ENCODE measurements at regions not wholly inside any gene's neighbourhood (a gene's known extent, or its start where the extent isn't known, plus 50 kb on each side); places are given as distances from the start of the nearest gene placed in this dataset.
A peak's percentile ranks its signal among the peaks of the same experiment; 100 is the strongest.
"Not testable (repeated sequence)": the region's sequence is repeated elsewhere in the genome, so short reads cannot be mapped to it uniquely, and the experiment has no call there.

DNA sequence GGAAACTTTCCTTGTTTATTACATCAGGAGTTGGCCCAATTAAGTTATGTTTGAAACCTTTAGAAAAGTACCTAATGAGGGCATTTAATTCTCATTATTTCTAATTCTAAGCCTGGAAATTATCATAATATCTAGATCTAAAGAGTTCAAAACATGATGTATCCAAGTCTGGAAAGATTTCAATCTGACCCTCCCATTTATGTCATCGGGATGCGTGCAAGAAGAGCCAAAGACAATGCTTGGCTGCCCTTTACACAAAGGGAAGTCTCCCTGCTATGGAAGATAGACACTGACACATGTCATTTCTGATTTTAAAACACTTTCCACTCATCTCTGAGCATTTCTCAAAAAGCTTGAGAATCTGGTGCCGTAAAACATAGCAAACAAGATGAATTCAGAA, 222.4 kb downstream of the ANTXR2 start:
- no peak for DNase-seq
- ATAC-seq: no peak
- no peaks in the 10 kb centered on the region for H3K36me3 Mint-ChIP-seq
- H3K4me1 Mint-ChIP-seq: no peaks in the 10 kb centered on the region
- H3K27me3 Mint-ChIP-seq: peaks cover 0 to 4% (median 1%) of the 10 kb centered on the region in 5 donors
- no peak overlapping the region for H3K4me3 Mint-ChIP-seq
- POLR2A ChIA-PET: no interaction called here
- H3K9me3 Mint-ChIP-seq: peaks cover 0 to 5% (median 0%) of the 10 kb centered on the region in 9 donors
- H3K27ac Mint-ChIP-seq: no peak overlapping the region

DNA sequence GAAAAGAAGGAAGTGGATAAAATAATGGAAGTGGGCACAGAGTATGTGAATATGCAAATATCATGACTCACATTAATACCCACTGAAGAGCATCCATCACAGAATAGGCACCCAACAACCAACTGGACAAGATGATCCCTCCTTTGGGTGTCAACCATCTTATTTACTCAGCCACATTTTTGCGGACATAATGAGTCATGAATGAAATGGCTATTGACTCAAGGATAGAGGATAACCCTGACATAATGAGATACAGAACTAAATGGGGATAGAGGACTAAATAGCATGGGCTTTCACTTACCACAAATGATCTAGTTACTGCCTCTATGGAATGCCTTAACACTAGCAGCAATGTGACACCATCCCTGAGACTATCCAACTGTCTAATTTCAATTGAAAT, 224.7 kb downstream of the ANTXR2 start:
- Mint-ChIP-seq H3K4me3 (no peak overlapping the region), H3K9me3 (peaks cover 4 to 25% (median 10%) of the 10 kb centered on the region in 9 donors), H3K27me3 (peaks cover 0 to 4% (median 1%) of the 10 kb centered on the region in 5 donors), H3K36me3 (peaks cover 1 to 16% (median 1%) of the 10 kb centered on the region in 3 donors), H3K4me1 (no peaks in the 10 kb centered on the region), H3K27ac (no peak overlapping the region)
- POLR2A ChIA-PET: no interaction called here
- ATAC-seq (no peak), DNase-seq (no peak)

DNA sequence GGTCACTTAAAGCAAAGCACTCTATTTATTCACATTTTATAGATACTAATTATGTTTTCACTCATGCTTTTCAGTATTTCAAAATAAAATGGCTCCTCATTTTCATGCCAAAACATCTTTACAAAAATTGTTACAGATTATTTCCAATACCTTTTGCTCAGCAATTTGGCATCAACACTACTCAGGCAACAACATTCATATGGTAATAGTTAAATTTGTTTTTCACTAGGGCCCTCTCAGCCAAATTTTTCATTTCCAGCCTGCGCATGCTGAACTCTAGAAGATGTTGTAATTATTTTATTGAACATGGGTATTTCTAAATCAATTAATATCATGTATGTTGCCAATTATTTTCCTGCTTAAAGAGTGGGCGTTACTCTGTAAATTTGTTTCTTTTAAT, 225.6 kb downstream of the ANTXR2 start:
- no peak for ATAC-seq
- POLR2A ChIA-PET: no interaction called here
- no peaks in the 10 kb centered on the region for H3K4me1 Mint-ChIP-seq
- peaks cover 2 to 24% (median 2%) of the 10 kb centered on the region in 3 donors for H3K36me3 Mint-ChIP-seq
- peaks cover 10 to 34% (median 16%) of the 10 kb centered on the region in 9 donors for H3K9me3 Mint-ChIP-seq
- H3K27ac Mint-ChIP-seq: no peak overlapping the region
- H3K27me3 Mint-ChIP-seq: peaks cover 0 to 4% (median 1%) of the 10 kb centered on the region in 5 donors
- H3K4me3 Mint-ChIP-seq: no peak overlapping the region
- DNase-seq: no peak

GRCh38 chr4:79842162-79842561, 230.9 kb downstream of the ANTXR2 start:
- ATAC-seq (no peak), DNase-seq (no peak)
- peaks cover 2 to 42% (median 6%) of the 10 kb centered on the region in 3 donors for H3K36me3 Mint-ChIP-seq
- peaks cover 0 to 5% (median 0%) of the 10 kb centered on the region in 5 donors for H3K27me3 Mint-ChIP-seq
- H3K27ac Mint-ChIP-seq: no peak overlapping the region
- POLR2A ChIA-PET: no interaction called here
- H3K4me3 Mint-ChIP-seq: no peak overlapping the region
- H3K4me1 Mint-ChIP-seq: no peaks in the 10 kb centered on the region
- H3K9me3 Mint-ChIP-seq: peaks cover 11 to 53% (median 30%) of the 10 kb centered on the region in 9 donors

DNA sequence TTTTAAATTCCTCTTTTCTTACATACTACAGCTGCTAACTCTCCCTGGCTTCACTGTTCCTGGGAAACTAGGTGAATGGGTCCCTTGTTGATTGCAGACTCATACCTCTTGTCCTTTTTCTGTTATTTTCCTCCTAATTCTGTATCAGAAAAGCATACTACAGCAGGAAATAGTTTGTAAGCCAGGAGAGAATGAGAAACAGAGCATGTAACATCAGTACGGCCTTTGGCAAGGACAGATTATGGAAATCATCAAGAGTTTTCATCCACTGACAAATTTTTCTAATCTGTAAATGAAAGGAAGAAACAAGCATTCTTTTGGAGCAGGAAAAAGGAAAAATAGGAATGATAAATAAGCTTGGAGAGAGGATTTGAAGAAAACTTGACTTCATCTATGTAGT, 239.2 kb downstream of the ANTXR2 start:
- Mint-ChIP-seq H3K9me3 (peaks cover 0 to 21% (median 8%) of the 10 kb centered on the region in 9 donors), H3K27ac (no peak overlapping the region), H3K36me3 (peaks cover 0 to 22% (median 0%) of the 10 kb centered on the region in 3 donors), H3K27me3 (peaks cover 0 to 4% (median 0%) of the 10 kb centered on the region in 5 donors), H3K4me3 (no peak overlapping the region), H3K4me1 (no peaks in the 10 kb centered on the region)
- POLR2A ChIA-PET: no interaction called here
- DNase-seq: no peak
- no peak for ATAC-seq

- peaks cover 0 to 11% (median 1%) of the 10 kb centered on the region in 9 donors for H3K9me3 Mint-ChIP-seq
- no peak for DNase-seq
- no peak overlapping the region for H3K4me3 Mint-ChIP-seq
- peaks cover 0 to 12% (median 0%) of the 10 kb centered on the region in 3 donors for H3K36me3 Mint-ChIP-seq
- no peak overlapping the region for H3K27ac Mint-ChIP-seq
- peaks cover 0 to 4% (median 0%) of the 10 kb centered on the region in 5 donors for H3K27me3 Mint-ChIP-seq
- H3K4me1 Mint-ChIP-seq: no peaks in the 10 kb centered on the region
- POLR2A ChIA-PET: no interaction called here
- ATAC-seq: no peak
Measured at GRCh38 chr4:79831701-79832514, 241.1 kb downstream of the ANTXR2 start.

DNA sequence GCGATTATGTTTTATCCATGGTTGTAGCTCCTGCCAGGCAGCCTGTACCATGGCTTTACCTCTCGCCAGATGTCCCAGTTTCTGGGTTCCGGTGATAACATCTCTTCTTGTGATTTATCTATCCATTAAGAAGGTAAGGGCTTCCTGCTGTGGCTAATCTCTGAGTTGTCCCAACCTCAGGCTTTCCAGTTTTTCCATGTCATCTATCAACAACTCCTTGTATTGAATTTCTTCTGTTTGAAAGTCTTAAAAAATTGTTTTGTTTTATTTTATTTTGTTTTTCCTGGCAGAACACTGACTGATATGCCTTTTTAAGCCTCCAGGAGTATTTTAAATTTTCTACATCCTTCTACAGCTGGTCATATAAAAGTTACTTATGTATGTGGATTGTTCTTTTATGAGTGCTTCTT, 241.9 kb downstream of the ANTXR2 start:
- peaks cover 0 to 4% (median 0%) of the 10 kb centered on the region in 3 donors for H3K36me3 Mint-ChIP-seq
- no peaks in the 10 kb centered on the region for H3K4me1 Mint-ChIP-seq
- POLR2A ChIA-PET: no interaction called here
- H3K4me3 Mint-ChIP-seq: no peak overlapping the region
- no peak for ATAC-seq
- no peak for DNase-seq
- H3K27me3 Mint-ChIP-seq: peaks cover 0 to 4% (median 0%) of the 10 kb centered on the region in 5 donors
- H3K9me3 Mint-ChIP-seq: peaks cover 0 to 5% (median 0%) of the 10 kb centered on the region in 9 donors
- no peak overlapping the region for H3K27ac Mint-ChIP-seq

GRCh38 chr4:79827283-79827682, 245.7 kb downstream of the ANTXR2 start:
- ATAC-seq (no peak), DNase-seq (no peak)
- Mint-ChIP-seq H3K27me3 (peaks cover 0 to 4% (median 0%) of the 10 kb centered on the region in 5 donors), H3K4me1 (no peaks in the 10 kb centered on the region), H3K36me3 (peaks cover 0 to 4% (median 0%) of the 10 kb centered on the region in 3 donors), H3K4me3 (no peak overlapping the region), H3K27ac (no peak overlapping the region), H3K9me3 (peaks cover 0 to 4% (median 0%) of the 10 kb centered on the region in 9 donors)
- POLR2A ChIA-PET: no interaction called here

DNA sequence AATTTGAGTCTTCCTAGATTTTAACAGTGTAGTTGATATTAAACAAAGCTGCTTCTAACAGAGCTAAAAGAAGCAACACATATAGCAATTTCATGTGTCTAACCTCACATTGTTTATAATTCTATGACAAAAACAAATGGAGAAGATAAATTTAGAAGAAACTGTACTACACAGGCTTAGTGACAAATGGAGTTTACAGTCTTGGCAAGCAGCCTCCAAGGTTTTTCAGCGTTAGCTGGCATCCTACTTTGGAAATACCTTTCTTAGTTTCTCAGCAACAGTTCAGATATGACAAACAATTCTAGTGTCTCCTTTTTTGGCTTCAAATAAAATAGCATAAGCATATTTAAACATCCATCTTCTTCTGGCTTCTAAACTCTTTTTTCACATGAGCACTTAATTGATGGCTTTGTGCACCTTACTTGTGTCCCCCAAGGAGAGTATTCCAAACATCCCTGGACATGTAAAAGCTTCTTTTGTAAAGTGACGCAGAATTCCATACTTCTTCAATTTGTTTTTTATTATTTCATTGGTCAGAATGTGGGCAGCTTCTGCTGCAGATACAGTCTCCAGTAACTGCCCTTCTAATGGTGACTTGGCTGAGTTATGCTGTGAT, 249.8 kb downstream of the ANTXR2 start:
- ATAC-seq: no peak
- Mint-ChIP-seq H3K27ac (no peak overlapping the region), H3K4me1 (no peaks in the 10 kb centered on the region), H3K4me3 (no peak overlapping the region), H3K9me3 (peaks cover 0 to 4% (median 0%) of the 10 kb centered on the region in 9 donors), H3K36me3 (peaks cover 0 to 4% (median 0%) of the 10 kb centered on the region in 3 donors), H3K27me3 (no peaks in the 10 kb centered on the region)
- DNase-seq: no peak
- POLR2A ChIA-PET: no interaction called here

DNA sequence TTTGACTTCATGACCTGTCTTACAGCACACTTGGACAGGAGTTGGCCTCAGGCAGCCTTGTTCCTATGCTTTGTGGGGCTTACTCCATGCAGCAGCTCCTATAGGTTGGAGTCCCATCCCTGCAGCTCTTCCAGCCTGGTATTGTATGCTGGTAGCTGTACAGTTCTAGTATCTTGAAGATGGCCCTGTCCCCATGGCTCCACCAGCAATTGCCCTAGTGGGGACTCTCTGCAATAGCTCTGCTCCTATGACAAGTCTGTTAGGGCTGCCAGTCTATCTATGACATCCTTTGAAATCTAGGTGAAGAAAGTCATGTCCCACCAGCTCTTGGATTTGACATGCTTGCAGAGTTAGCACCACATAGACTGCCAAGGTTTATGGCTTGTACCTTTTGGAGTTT, 252.6 kb downstream of the ANTXR2 start:
- ATAC-seq: peak in 1 of 2 donors; percentile 61
- DNase-seq: no peak
- H3K4me3 Mint-ChIP-seq: no peak overlapping the region
- H3K27me3 Mint-ChIP-seq: no peaks in the 10 kb centered on the region
- peaks cover 0 to 8% (median 0%) of the 10 kb centered on the region in 3 donors for H3K36me3 Mint-ChIP-seq
- no peak overlapping the region for H3K27ac Mint-ChIP-seq
- peaks cover 0 to 22% (median 3%) of the 10 kb centered on the region in 9 donors for H3K9me3 Mint-ChIP-seq
- no peaks in the 10 kb centered on the region for H3K4me1 Mint-ChIP-seq
- POLR2A ChIA-PET: no interaction called here

DNA sequence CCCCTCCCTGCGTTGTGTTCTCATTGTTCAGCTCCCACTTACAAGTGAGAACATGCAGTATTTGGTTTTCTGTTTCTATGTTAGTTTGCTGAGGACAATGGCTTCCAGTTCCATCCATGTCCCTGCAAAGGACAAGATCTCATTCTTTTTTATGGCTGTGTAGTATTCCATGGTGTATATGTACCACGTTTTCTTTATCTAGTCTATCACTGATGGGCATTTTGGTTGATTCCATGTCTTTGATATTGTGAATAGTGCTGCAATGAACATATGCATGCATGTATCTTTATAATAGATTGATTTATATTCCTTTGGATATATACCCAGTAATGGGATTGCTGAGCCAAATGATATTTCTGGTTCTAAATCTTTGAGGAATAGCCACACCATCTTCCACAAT, 265.1 kb downstream of the ANTXR2 start:
- ATAC-seq, H3K27ac Mint-ChIP-seq, DNase-seq, H3K4me3 Mint-ChIP-seq, H3K36me3 Mint-ChIP-seq, POLR2A ChIA-PET, H3K4me1 Mint-ChIP-seq: not testable (repeated sequence)
- peaks cover 0 to 15% (median 7%) of the 10 kb centered on the region in 9 donors for H3K9me3 Mint-ChIP-seq
- H3K27me3 Mint-ChIP-seq: peaks cover 0 to 11% (median 0%) of the 10 kb centered on the region in 5 donors

DNA sequence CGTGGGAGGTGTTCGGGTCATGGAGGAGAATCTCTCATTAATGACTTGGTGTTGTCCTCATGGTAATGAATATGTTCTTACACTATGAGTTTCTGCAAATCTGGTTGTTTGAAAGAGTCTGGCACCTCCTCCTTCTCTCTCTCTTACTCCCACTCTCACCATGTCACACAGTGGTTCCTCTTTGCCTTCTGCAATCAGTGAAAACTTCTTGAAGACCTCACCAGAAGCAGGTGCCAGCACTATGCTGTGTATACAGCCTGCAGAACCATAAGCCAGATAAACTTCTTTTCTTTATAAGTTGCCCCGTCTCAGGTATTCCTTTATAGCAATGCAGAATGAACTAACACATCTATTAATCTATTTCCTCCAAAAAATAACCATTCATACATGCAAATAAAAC, 275.0 kb downstream of the ANTXR2 start:
- Mint-ChIP-seq H3K36me3 (no peaks in the 10 kb centered on the region), H3K27me3 (peaks cover 0 to 3% (median 0%) of the 10 kb centered on the region in 5 donors), H3K9me3 (peaks cover 0 to 8% (median 0%) of the 10 kb centered on the region in 9 donors), H3K27ac (no peak overlapping the region), H3K4me1 (no peaks in the 10 kb centered on the region), H3K4me3 (no peak overlapping the region)
- ATAC-seq (no peak), DNase-seq (no peak)
- POLR2A ChIA-PET: no interaction called here

- H3K4me1 Mint-ChIP-seq: no peaks in the 10 kb centered on the region
- H3K27ac Mint-ChIP-seq: no peak overlapping the region
- H3K4me3 Mint-ChIP-seq: no peak overlapping the region
- DNase-seq (no peak), ATAC-seq (no peak)
- no peaks in the 10 kb centered on the region for H3K36me3 Mint-ChIP-seq
- H3K9me3 Mint-ChIP-seq: peaks cover 0 to 8% (median 0%) of the 10 kb centered on the region in 9 donors
- POLR2A ChIA-PET: no interaction called here
- peaks cover 0 to 3% (median 0%) of the 10 kb centered on the region in 5 donors for H3K27me3 Mint-ChIP-seq
Measured at GRCh38 chr4:79796948-79797347, 276.1 kb downstream of the ANTXR2 start.
